ENCODE measurements at regions not wholly inside any gene's neighbourhood (a gene's known extent, or its start where the extent isn't known, plus 50 kb on each side); places are given as distances from the start of the nearest gene placed in this dataset.
A peak's percentile ranks its signal among the peaks of the same experiment; 100 is the strongest.

DNA sequence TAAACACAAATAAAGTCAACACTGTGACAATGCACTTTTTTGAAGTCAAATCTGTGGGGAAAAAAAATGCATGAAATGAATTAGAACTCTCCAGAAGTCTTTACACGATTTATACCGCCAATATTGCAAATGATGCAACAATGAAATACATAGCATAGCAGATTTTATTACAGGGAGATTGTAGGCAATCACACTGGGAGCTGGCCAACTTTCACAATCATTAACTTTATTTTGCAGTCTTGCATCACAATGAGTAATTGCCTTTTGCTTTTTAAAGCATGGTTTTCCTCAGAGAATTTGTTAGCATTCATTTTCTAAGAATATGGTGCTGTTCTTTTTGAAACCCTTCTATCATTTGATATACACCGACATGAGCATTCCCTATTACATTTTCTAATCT, 366.4 kb upstream of the FSIP2 start:
- peak; percentile 19 to 28 for DNase-seq
- H3K4me1 ChIP-seq (ENCODE audit: control insufficient read depth, insufficient read depth, low read length), result no peaks in the 10 kb centered on the region
- H3K27ac ChIP-seq (ENCODE audit: low read length), result no peak overlapping the region
- no peaks in the 10 kb centered on the region for H3K9me3 ChIP-seq (ENCODE audit: control insufficient read depth, low read depth, low read length)
- no peaks in the 10 kb centered on the region for H3K36me3 ChIP-seq (ENCODE audit: control insufficient read depth, insufficient read depth, low read length)
- H3K4me3 ChIP-seq (ENCODE audit: low read length), result no peak overlapping the region
- H3K27me3 ChIP-seq (ENCODE audit: control insufficient read depth, insufficient read depth, low read length), result no peaks in the 10 kb centered on the region
- WGBS (ENCODE audit: insufficient coverage, low lambda C conversion rate), result 90% methylated on average over 2 of the region's 3 CpGs

DNA sequence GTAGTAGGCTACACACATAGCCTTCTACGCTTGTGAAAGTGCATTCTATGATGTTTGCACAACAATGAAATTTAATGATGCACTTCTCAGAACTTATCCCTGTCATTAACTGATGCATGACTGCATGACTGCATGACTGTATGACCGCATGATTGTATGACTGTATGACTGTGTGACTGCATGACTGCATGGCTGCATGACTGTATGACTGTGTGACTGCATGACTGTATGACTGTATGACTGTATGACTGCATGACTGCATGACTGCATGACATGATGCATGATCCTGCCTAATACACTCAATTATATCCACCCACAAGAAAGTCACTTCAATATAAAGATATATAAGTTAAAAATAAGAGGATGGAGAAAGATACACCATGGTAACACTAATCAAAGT, 365.4 kb upstream of the FSIP2 start:
- Histone ChIP-seq H3K4me3 (ENCODE audit: low read length) (no peak overlapping the region), H3K4me1 (ENCODE audit: control insufficient read depth, insufficient read depth, low read length) (no peaks in the 10 kb centered on the region), H3K27me3 (ENCODE audit: control insufficient read depth, insufficient read depth, low read length) (no peaks in the 10 kb centered on the region), H3K9me3 (ENCODE audit: control insufficient read depth, low read depth, low read length) (no peaks in the 10 kb centered on the region), H3K36me3 (ENCODE audit: control insufficient read depth, insufficient read depth, low read length) (no peaks in the 10 kb centered on the region), H3K27ac (ENCODE audit: low read length) (no peak overlapping the region)
- no peak for DNase-seq
- no CpG with 5 or more reads among the region's 2 CpGs for WGBS (ENCODE audit: insufficient coverage, low lambda C conversion rate)

DNA sequence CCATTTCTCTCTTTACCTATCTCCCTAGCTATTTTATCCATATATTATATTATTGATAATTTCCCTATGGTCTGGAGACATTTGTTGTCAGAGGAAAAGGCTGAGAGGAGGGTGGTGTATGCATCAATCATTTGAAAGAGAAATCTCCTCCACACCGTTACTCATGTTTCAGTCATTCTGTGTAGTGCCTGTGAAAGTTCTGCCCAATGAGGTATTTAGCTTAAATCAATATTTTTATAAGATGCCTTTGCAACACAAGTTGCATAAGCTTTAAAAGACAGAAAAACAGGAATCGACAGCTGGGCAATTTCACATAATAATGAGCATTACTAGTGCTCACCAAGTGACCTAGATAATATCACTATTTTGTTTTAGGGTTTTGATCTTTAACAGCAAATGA, 363.7 kb upstream of the FSIP2 start:
- H3K9me3 ChIP-seq (ENCODE audit: control insufficient read depth, low read depth, low read length), result no peaks in the 10 kb centered on the region
- H3K27ac ChIP-seq (ENCODE audit: low read length), result no peak overlapping the region
- H3K27me3 ChIP-seq (ENCODE audit: control insufficient read depth, insufficient read depth, low read length), result no peaks in the 10 kb centered on the region
- no peak for DNase-seq
- 100% methylated on average over 1 of the region's 2 CpGs for WGBS (ENCODE audit: insufficient coverage, low lambda C conversion rate)
- no peaks in the 10 kb centered on the region for H3K4me1 ChIP-seq (ENCODE audit: control insufficient read depth, insufficient read depth, low read length)
- H3K4me3 ChIP-seq (ENCODE audit: low read length), result no peak overlapping the region
- H3K36me3 ChIP-seq (ENCODE audit: control insufficient read depth, insufficient read depth, low read length), result no peaks in the 10 kb centered on the region

DNA sequence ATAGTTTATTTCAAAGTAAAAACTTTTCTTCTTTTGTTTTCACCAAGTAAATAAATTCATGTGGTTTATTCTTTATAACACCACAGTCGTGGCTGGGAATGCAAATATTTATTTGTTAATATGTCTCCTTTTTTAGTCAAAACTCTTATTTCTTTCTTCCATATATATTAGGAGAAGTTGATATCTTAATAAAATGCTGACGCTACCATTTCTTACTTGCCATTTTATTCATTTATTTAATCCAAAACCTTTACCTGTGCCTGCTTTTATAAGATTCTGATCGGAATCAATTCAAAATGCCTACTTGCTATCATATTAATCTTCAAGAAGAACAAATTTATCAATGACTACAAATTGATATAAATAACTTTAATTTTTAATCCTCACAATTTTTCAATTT, 362.9 kb upstream of the FSIP2 start:
- H3K27ac ChIP-seq (ENCODE audit: low read length), result no peak overlapping the region
- DNase-seq, result no peak
- no peaks in the 10 kb centered on the region for H3K9me3 ChIP-seq (ENCODE audit: control insufficient read depth, low read depth, low read length)
- 80% methylated on average over 3 of the region's 3 CpGs for WGBS (ENCODE audit: insufficient coverage, low lambda C conversion rate)
- no peaks in the 10 kb centered on the region for H3K4me1 ChIP-seq (ENCODE audit: control insufficient read depth, insufficient read depth, low read length)
- H3K27me3 ChIP-seq (ENCODE audit: control insufficient read depth, insufficient read depth, low read length), result no peaks in the 10 kb centered on the region
- no peaks in the 10 kb centered on the region for H3K36me3 ChIP-seq (ENCODE audit: control insufficient read depth, insufficient read depth, low read length)
- no peak overlapping the region for H3K4me3 ChIP-seq (ENCODE audit: low read length)

DNA sequence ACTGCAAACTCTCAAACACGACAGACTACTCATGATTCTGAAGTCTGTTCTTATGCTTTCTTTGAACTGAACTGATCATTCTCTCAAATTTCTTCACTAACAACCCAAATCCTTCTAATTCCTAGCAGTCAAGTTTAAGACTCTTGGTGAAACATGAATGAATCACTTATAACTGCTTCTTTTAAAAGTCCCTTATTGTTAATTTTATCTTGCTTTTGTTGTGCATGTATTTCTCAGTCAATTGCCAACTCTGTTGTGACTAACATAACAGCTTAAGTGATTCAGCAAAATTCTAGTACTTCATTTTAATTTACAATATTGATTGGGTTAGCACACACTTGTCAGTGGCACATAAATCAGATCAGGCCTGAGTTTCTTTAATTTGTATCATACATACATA, 357.0 kb upstream of the FSIP2 start:
- no peak for DNase-seq
- Histone ChIP-seq H3K9me3 (ENCODE audit: control insufficient read depth, low read depth, low read length) (no peaks in the 10 kb centered on the region), H3K27me3 (ENCODE audit: control insufficient read depth, insufficient read depth, low read length) (no peaks in the 10 kb centered on the region), H3K4me1 (ENCODE audit: control insufficient read depth, insufficient read depth, low read length) (no peaks in the 10 kb centered on the region), H3K27ac (ENCODE audit: low read length) (no peak overlapping the region), H3K4me3 (ENCODE audit: low read length) (no peak overlapping the region), H3K36me3 (ENCODE audit: control insufficient read depth, insufficient read depth, low read length) (no peaks in the 10 kb centered on the region)
- 80% methylated on average over 1 of the region's 1 CpG for WGBS (ENCODE audit: insufficient coverage, low lambda C conversion rate)

DNA sequence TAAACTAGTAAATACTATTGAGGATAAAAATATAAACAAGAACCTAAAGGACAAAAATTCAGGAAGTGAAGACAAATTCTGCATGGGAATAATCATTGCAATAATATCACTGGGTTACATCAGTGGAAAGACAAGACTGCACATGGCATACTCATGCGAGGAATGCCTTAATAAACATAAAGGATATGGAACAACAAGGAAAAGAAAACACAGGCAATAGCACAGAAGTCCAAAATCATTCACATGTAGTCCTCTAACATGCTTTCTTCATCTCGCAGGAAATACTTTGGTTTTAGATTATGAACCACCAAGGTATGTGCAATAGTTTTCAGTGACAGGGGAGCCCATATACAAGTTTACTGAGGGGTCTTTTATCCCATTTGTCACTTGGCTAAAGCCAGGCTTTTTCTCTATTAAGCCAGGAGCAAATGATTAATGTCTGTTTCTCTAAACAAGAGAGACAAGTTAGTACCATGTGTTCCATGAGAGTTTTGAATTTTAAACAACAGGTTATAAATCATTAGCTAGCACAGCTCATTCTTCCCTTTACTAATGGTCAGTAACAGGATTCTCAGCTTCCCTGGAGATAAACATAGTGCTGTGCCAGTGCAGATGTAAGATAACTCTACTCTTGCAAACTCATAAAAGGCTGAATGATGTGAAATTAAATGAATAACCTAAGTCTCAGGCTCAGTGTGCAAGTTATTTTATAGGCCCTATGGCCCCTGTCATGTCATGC, 353.6 kb upstream of the FSIP2 start:
- Histone ChIP-seq H3K27me3 (ENCODE audit: control insufficient read depth, insufficient read depth, low read length) (no peaks in the 10 kb centered on the region), H3K4me1 (ENCODE audit: control insufficient read depth, insufficient read depth, low read length) (no peaks in the 10 kb centered on the region), H3K9me3 (ENCODE audit: control insufficient read depth, low read depth, low read length) (no peaks in the 10 kb centered on the region), H3K4me3 (ENCODE audit: low read length) (no peak overlapping the region), H3K27ac (ENCODE audit: low read length) (no peak overlapping the region), H3K36me3 (ENCODE audit: control insufficient read depth, insufficient read depth, low read length) (no peaks in the 10 kb centered on the region)
- no peak for DNase-seq
- no CpG with 5 or more reads among the region's 2 CpGs for WGBS (ENCODE audit: insufficient coverage, low lambda C conversion rate)

DNA sequence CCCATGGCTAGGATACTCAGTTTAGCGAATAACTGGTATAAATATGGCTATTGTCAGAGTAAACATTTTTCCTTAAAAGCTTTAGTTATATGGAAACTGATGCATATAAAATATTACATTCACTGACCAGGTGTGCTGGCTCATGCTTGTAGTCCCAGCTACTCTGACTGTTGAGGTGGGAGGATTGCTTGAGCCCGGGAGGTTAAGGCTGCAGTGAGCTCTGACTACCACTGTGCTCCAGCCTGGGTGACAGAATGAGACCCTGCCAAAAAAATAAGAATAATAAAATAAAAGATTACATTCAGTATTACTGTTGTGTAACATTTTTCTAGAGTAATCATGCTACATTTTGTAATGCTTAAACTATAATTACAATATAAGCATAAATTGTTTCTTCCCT, 350.4 kb upstream of the FSIP2 start:
- Histone ChIP-seq H3K4me1 (ENCODE audit: control insufficient read depth, insufficient read depth, low read length) (no peaks in the 10 kb centered on the region), H3K4me3 (ENCODE audit: low read length) (no peak overlapping the region), H3K27me3 (ENCODE audit: control insufficient read depth, insufficient read depth, low read length) (no peaks in the 10 kb centered on the region), H3K36me3 (ENCODE audit: control insufficient read depth, insufficient read depth, low read length) (no peaks in the 10 kb centered on the region), H3K27ac (ENCODE audit: low read length) (no peak overlapping the region), H3K9me3 (ENCODE audit: control insufficient read depth, low read depth, low read length) (no peaks in the 10 kb centered on the region)
- no CpG with 5 or more reads among the region's 2 CpGs for WGBS (ENCODE audit: insufficient coverage, low lambda C conversion rate)
- no peak for DNase-seq

DNA sequence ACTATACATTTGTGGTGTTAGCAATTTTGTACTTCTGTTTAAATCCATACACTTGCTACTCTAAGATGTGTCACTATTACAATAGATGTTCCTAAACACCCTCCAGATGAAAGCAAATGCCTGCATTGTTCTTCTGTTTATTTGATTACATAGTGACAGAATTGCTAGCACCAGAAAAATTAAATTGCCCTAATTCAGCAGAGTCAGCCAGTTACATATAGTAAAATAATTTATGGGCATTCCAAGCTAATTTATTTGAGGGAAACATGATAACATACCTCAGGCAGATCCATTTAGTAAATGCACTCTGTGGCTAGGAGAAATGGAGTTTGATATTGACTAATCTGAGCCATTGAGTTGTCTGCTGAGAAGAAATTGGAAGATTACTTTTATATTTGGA, 347.1 kb upstream of the FSIP2 start:
- H3K9me3 ChIP-seq (ENCODE audit: control insufficient read depth, low read depth, low read length), result no peaks in the 10 kb centered on the region

DNA sequence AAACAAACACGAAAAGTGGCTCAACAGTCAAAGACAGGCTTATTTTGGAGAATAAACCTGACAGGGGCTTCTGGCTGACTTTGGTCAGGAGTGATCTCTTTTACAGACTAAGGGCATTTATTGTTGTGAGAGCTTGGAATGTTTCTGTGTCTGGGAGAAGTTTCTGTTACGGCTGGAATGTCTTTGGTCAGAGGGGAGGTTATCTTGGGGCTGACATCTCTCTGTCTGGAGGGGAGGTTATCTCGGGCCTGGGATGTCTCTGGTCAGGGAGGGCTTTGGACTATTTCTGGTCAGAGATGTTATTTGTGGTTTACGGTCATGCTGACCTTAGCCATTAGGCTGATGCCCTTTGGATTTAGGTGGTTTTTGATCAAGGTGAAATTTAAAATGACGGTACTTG, 345.5 kb upstream of the FSIP2 start:
- H3K36me3 ChIP-seq (ENCODE audit: control insufficient read depth, insufficient read depth, low read length), result no peaks in the 10 kb centered on the region
- WGBS (ENCODE audit: insufficient coverage, low lambda C conversion rate), result 80% methylated on average over 1 of the region's 5 CpGs
- no peak overlapping the region for H3K4me3 ChIP-seq (ENCODE audit: low read length)
- H3K27ac ChIP-seq (ENCODE audit: low read length), result no peak overlapping the region
- no peak for DNase-seq
- no peaks in the 10 kb centered on the region for H3K9me3 ChIP-seq (ENCODE audit: control insufficient read depth, low read depth, low read length)
- H3K4me1 ChIP-seq (ENCODE audit: control insufficient read depth, insufficient read depth, low read length), result no peaks in the 10 kb centered on the region
- no peaks in the 10 kb centered on the region for H3K27me3 ChIP-seq (ENCODE audit: control insufficient read depth, insufficient read depth, low read length)

More for the DNA sequence above, 347.1 kb upstream of the FSIP2 start:
- H3K4me3 ChIP-seq (ENCODE audit: low read length), result no peak overlapping the region
- H3K27ac ChIP-seq (ENCODE audit: low read length), result no peak overlapping the region
- H3K4me1 ChIP-seq (ENCODE audit: control insufficient read depth, insufficient read depth, low read length), result no peaks in the 10 kb centered on the region
- DNase-seq, result no peak
- no peaks in the 10 kb centered on the region for H3K27me3 ChIP-seq (ENCODE audit: control insufficient read depth, insufficient read depth, low read length)
- H3K36me3 ChIP-seq (ENCODE audit: control insufficient read depth, insufficient read depth, low read length), result no peaks in the 10 kb centered on the region

DNA sequence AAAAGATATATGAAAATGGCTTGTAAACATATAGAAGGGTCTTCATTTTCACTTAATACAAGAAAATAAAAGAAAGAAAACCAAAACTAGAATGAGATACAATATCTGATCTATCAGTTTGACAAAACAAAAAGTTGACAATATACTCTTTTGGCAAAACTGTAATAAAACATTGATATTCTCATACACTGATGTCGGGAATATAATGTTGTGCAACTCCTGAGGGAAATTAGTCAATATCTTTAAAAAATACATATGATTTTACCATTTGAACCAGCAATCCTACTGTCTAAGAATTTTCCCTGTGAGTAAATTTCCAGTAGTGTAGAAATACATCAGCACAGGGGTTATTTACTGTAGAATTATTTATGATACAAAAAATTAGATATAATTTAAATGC, 336.1 kb upstream of the FSIP2 start:
- Histone ChIP-seq H3K4me1 (ENCODE audit: control insufficient read depth, insufficient read depth, low read length) (no peaks in the 10 kb centered on the region), H3K9me3 (ENCODE audit: control insufficient read depth, low read depth, low read length) (no peaks in the 10 kb centered on the region), H3K27ac (ENCODE audit: low read length) (no peak overlapping the region), H3K27me3 (ENCODE audit: control insufficient read depth, insufficient read depth, low read length) (no peaks in the 10 kb centered on the region), H3K36me3 (ENCODE audit: control insufficient read depth, insufficient read depth, low read length) (no peaks in the 10 kb centered on the region), H3K4me3 (ENCODE audit: low read length) (no peak overlapping the region)
- WGBS (ENCODE audit: insufficient coverage, low lambda C conversion rate), result 83% methylated on average over 1 of the region's 1 CpG
- no peak for DNase-seq

DNA sequence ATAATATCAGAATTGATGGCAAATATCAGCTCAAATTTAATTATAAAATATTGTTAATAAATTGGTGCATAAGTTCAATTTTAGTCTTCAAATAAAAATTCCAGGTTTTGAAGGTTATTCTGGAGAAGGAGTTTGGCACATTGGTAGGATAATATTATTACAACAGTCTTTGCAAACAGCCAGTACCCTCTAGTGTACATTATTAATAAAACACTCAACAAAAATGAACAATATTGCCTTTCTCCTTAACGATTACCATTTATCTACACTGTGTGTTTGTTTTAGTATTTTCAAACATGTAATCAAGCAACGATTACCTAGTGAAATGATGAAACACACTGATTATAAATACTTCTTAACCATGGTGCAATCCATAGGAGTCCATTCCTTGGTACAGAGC, 334.0 kb upstream of the FSIP2 start:
- 30% methylated on average over 2 of the region's 2 CpGs for WGBS (ENCODE audit: insufficient coverage, low lambda C conversion rate)
- Histone ChIP-seq H3K27ac (ENCODE audit: low read length) (no peak overlapping the region), H3K27me3 (ENCODE audit: control insufficient read depth, insufficient read depth, low read length) (no peaks in the 10 kb centered on the region), H3K36me3 (ENCODE audit: control insufficient read depth, insufficient read depth, low read length) (no peaks in the 10 kb centered on the region), H3K9me3 (ENCODE audit: control insufficient read depth, low read depth, low read length) (no peaks in the 10 kb centered on the region), H3K4me3 (ENCODE audit: low read length) (no peak overlapping the region), H3K4me1 (ENCODE audit: control insufficient read depth, insufficient read depth, low read length) (no peaks in the 10 kb centered on the region)
- no peak for DNase-seq

All from large intestine (tissue), 3 donors.